ENCODE measurements at regions not wholly inside any gene's neighbourhood (a gene's known extent, or its start where the extent isn't known, plus 50 kb on each side); places are given as distances from the start of the nearest gene placed in this dataset.
"Not testable (repeated sequence)": the region's sequence is repeated elsewhere in the genome, so short reads cannot be mapped to it uniquely, and the experiment has no call there.

GRCh38 chr3:30476368-30477084 lies 129.9 kb upstream of the TGFBR2 start:
- no peak for DNase-seq

DNA sequence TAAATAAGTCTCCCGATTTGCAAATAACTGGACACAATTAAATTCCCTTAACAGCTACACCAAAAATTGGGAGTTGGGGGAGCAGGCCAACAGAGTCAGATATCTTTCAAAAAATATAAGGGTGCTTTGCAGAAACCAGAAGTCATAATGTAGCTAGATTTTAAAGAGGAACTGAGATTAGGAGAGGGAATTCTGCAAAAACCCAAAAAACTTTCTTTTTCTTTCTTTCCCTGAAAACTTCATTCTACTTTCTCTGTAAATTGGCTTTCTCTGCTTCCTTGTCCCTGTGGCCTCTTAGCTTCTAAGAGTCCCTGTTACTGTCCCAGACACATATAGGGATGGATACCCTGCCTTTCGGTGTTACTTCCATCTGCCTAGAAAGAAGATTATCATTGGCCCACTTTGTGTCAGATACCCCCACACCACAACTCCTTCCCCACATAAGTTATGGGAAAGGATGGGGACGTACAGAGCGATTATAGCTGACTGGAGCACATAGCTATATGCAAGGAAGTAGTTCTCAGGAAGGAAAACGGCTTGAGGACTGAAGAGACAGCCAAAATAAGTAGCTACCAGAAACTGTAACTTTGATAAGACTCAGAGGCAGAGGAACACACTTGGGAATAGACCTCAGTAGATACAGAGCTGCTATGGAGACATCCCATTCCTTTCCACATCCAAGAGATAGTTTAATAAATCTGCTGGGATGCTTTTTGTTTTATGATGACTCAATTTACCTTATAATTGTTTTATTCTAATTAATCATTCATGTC lies 129.1 kb upstream of the TGFBR2 start:
- no peak for DNase-seq

DNA sequence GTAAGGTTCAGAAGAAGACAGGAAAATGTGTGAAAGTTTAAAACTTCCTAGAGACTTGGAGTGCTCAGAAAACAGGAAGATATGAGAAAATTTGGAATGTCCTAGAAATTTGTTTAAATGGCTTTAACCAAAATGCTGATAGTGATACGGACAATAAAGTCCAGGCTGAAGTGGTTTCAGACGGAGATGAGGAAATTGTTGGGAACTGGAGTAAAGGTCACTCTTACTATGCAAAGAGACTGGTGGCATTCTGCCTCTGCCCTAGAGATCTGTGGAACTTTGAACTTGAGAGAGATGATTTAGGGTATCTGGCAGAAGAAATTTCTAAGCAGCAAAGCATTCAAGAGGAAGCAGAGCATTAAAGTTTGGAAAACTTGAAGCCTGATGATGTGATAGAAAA lies 126.7 kb upstream of the TGFBR2 start:
- DNase-seq: not testable (repeated sequence)

GRCh38 chr3:30480156-30480555 lies 126.2 kb upstream of the TGFBR2 start:
- not testable (repeated sequence) for DNase-seq

GRCh38 chr3:30480587-30480986 lies 125.8 kb upstream of the TGFBR2 start:
- no peak for DNase-seq

DNA sequence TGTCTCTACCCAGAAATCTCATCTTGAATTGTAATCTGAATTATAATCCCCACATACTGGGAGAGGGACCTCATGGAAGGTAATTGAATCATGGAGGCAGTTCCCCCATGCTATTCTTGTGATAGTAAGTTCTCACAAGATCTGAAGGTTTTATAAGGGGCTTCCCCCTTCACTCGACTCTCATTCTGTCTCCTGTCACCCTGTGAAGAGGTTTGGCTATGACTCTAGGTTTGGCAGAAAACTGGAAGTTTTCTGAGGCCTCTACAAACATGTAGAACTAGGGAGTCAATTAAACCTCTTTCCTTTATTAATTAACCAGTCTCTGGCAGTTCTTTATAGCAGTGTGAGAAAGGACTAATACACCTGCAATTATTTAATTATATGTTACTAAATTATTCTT lies 125.2 kb upstream of the TGFBR2 start:
- no peak for DNase-seq

- not testable (repeated sequence) for DNase-seq
Measured at GRCh38 chr3:30484229-30484628, 122.2 kb upstream of the TGFBR2 start.

GRCh38 chr3:30486368-30486767 lies 120.0 kb upstream of the TGFBR2 start:
- DNase-seq: no peak

- DNase-seq: no peak
Measured at GRCh38 chr3:30488070-30488756, 118.2 kb upstream of the TGFBR2 start.

- DNase-seq: no peak
Measured at GRCh38 chr3:30492322-30493192, 113.8 kb upstream of the TGFBR2 start.

GRCh38 chr3:30493911-30494311 lies 112.5 kb upstream of the TGFBR2 start:
- no peak for DNase-seq

DNA sequence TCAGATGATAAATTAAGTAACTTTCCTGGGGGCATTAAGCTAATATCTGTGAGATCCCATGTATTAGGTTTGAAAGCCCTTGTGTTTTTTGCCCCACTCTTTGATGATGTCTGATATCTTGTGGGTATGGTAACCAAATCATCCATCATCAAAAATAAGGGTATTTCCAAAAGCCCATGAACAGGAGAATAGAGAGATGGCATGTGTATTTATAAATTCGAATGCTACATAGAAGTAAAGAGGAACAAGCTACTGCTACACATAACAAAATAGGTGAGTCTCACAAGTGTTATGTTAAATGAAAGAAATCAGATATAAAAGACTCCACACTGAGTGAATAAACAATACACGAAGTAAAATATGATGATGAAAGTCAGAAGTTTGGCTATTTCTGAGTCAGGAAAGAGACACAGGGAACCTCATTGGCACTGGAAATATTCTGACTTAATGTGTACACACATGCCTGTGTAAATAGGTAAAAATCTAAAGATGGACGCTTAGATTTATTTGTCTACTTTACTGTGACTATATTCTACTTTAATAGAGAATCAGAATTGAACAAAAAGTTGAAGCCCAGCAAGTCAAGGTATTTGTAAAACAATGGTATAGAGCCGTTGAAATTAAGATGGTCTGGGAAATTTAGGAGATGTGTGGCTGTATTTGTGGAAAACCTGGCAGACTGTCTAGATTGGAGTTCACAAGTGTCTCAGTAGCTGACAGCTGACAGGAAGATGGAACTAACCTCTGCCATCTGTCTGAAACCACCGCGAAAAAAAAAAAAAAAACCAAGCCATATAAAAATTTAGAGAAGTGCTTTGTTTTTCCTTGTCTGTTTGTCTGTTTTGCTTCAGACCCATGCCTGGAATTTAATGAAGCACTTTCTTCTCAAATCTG lies 111.0 kb upstream of the TGFBR2 start:
- no peak for DNase-seq

DNA sequence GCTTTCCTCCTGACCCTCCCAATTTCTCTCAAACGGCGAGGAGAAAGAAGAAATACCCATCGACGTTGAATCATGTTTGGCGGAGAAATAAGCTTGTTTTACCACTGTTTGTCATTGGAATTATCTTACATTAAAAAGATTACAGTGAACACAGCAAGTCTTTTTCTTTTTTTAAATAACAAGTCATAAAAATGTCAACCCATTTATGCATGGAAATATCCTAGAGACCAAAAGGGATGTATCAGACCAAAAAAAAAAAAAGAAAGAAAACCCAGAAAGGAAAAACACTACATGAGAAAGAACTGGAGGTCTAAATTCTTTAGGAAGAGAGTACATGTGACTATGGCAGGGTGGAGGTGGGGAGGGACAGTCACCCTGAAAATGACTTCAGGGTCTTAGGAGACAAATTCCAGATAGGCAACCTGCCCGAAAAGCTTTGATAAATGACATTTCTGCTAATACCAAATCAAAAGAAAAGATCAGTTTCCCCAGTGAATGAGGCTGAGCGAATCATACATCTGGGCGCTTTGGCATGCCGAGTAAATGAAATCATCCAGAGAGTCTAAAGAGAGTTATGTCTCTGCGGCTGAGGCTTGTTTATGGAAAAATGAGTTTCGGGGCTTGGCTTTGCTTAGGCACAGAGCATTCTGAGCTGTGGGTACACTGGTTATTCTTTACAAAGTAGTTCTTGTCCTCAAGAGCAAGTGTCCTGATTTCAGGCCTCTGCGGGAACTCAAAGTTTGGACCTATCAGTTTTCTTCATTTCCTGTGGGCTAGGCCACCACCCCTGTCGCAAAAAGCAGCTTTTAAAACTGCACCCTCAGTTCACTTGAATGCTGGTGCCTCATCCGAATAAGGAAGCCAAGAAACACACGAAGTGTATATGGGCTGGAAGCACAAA lies 110.1 kb upstream of the TGFBR2 start:
- no peak for DNase-seq

DNA sequence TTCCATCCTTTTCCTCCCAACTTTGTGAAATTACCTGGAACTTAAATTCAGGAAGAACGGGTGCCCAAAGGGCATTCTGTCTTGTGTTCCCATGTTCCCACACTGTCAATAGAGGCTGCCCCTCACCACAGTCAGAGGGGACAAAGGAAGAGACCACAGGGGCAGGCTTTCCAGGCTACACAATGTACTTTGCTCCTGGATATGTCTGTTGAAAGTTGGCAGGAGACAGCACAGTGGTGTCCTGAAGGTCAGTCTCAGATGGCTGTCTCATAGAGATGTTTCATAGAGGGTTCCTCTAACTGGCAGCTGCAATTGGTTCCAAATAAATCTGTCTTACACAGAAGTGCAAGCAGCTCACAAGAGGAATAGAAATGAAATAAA lies 107.8 kb upstream of the TGFBR2 start:
- no peak for DNase-seq

DNA sequence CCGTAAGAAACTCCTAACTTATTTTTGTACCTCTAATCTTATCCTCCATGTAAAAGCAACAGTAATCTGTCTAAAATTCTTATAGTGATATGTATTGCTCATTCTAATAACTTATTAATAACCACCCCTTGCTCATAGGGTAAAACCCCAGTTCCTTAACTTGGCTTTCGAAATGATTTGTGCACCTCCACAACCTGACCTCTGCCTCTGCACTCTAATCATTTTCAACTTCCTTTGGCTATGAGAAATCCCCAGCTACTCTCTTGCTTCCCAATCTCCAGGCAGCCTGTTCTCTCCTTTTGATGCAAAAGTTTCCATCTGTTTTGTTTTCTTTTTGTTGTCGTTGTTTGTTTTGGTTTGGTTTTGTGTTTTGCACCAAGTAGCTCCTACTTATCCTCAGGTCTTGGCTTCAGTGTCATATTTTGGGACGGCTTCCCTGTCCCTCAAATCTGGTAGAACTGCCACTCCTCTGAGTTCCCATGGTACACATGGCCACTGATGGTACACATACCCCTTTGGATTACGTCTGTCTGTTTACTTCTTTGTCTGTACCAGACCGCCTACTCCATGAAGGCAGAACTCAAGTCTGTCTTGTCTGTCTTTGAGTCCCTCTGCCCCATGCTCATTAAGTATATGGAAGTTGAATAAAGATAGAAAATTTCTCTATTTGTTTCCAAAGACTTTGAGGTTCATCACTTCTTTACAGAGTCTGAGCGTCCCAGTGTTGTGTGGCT lies 105.6 kb upstream of the TGFBR2 start:
- no peak for DNase-seq

- DNase-seq: no peak
Measured at GRCh38 chr3:30501526-30501925, 104.9 kb upstream of the TGFBR2 start.

- no peak for DNase-seq
Measured at GRCh38 chr3:30502051-30502741, 104.2 kb upstream of the TGFBR2 start.

GRCh38 chr3:30502742-30503073 lies 103.7 kb upstream of the TGFBR2 start:
- no peak for DNase-seq

GRCh38 chr3:30503446-30503845 lies 103.0 kb upstream of the TGFBR2 start:
- no peak for DNase-seq

DNA sequence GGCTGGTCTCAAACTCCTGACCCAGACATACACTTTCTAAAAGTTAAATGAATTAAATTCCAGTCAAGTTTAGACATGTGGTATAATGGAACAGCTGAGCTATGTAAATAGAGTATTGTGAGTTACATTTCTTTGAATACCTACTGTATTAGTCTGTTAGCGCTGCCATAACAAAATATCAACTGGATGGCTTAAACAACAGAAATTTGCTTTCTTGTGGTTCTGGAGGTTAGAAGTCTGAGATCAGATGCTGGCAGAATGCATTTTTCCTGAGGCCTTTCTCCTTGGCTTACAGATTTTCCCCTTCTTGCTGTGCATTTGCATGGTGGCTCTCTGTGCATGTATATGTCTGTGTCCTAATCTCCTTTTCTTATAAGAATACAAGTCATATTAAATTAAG lies 101.5 kb upstream of the TGFBR2 start:
- no peak for DNase-seq

All from DMS79 treated with DMSO at 0.1 percent for 48 hours (cell line).